K562 (cell line): ENCODE measurements at regions not wholly inside any gene's neighbourhood (a gene's known extent, or its start where the extent isn't known, plus 50 kb on each side); places are given as distances from the start of the nearest gene placed in this dataset.

Experiments used
- BRF2 ChIP-seq: IDR thresholded peaks from 3 replicates; pipeline ENCODE4 v1.6.1; 2011; ENCODE audit warnings: borderline replicate concordance, mild to moderate bottlenecking; ENCODE audit not compliant: insufficient read length, insufficient read depth
- CBX5 ChIP-seq: IDR thresholded peaks from 2 replicates; pipeline ENCODE4 v1.6.1; 2014; ENCODE audit warnings: low read depth, borderline replicate concordance
- CEBPB ChIP-seq: fragments of 450-650 bp; IDR thresholded peaks from 2 replicates; pipeline ENCODE4 v1.6.1; 2016; ENCODE audit warnings: missing genetic modification characterization, missing compliant biosample characterization
- CREBBP ChIP-seq: IDR thresholded peaks from one replicate; pipeline ENCODE4 v1.6.1; 2012; ENCODE audit warnings: low read depth, mild to moderate bottlenecking, control low read depth, inconsistent platforms, low read length
- CTCF ChIP-seq, 3 experiments: IDR thresholded peaks in 2 of 3; conservative IDR thresholded peaks in 1 of 3; 2 replicates each; pipeline ENCODE4 v1.5.1; 2011 to 2012; ENCODE audit warnings: low read length in 3 of 3, mild to moderate bottlenecking in 3 of 3, control low read depth in 2 of 3, improper control_type of control experiment in 1 of 3, inconsistent platforms in 1 of 3, low read depth in 1 of 3, mixed read lengths in 1 of 3, moderate library complexity in 1 of 3; ENCODE audit not compliant: insufficient read depth in 2 of 3
- E2F4 ChIP-seq: sonication (generic); formaldehyde crosslinking; IDR thresholded peaks from 2 replicates; pipeline ENCODE4 v1.8.0; 2022; ENCODE audit warnings: mild to moderate bottlenecking, low read depth, missing genetic modification reagents
- EP300 ChIP-seq: IDR thresholded peaks from 2 replicates; pipeline ENCODE4 v1.6.1; 2012; ENCODE audit warnings: low read length, improper control_type of control experiment
- FOXJ3 ChIP-seq: sonication (generic); formaldehyde crosslinking; IDR thresholded peaks from 2 replicates; pipeline ENCODE4 v1.4.0; 2020; ENCODE audit warnings: mild to moderate bottlenecking, missing genetic modification reagents
- KLF10 ChIP-seq: fragments of 250-450 bp; sonication (Bioruptor Pico); IDR thresholded peaks from 2 replicates; pipeline ENCODE4 v1.6.1; 2021; ENCODE audit warnings: matching md5 sums
- MAX ChIP-seq: sonication (generic); formaldehyde crosslinking; IDR thresholded peaks from 2 replicates; pipeline ENCODE4 v1.9.0; 2022; ENCODE audit warnings: mild to moderate bottlenecking, missing genetic modification reagents
- POLR2AphosphoS5 ChIP-seq: IDR thresholded peaks from 2 replicates; pipeline ENCODE4 v1.6.1; 2011; ENCODE audit warnings: mild to moderate bottlenecking, low read depth, low read length, moderate library complexity; ENCODE audit not compliant: control insufficient read depth, insufficient read depth
- THRAP3 ChIP-seq: fragments of 450-650 bp; IDR thresholded peaks from 2 replicates; pipeline ENCODE4 v1.6.1; 2016; ENCODE audit warnings: mild to moderate bottlenecking, inconsistent platforms, borderline replicate concordance
- ZBTB33 ChIP-seq: sonication (generic); formaldehyde crosslinking; IDR thresholded peaks from 2 replicates; pipeline ENCODE4 v1.8.1; 2023; ENCODE audit warnings: mild to moderate bottlenecking, missing genetic modification reagents
- ZBTB34 ChIP-seq: fragments of 250-450 bp; sonication (Bioruptor Pico); IDR thresholded peaks from 2 replicates; pipeline ENCODE4 v1.8.0; 2021; ENCODE audit warnings: mild to moderate bottlenecking, moderate library complexity

GRCh38 chr2:211086049-211086448 lies 529.6 kb downstream of the CPS1 start:
- TF ChIP-seq ZBTB34 (CRISPR knock-in tag) (no peak), CTCF (IDR thresholded peaks at IDR 0.05 in 2 of 3, conservative IDR thresholded peaks at IDR 0.05 in 1 of 3; ENCODE audit: insufficient read depth in 2 of 3, low read depth in 1 of 3, low read length in 3 of 3) (no peak), FOXJ3 (CRISPR knock-in tag) (no peak), EP300 (no peak), THRAP3 (no peak), POLR2AphosphoS5 (no peak), ZBTB33 (CRISPR knock-in tag) (no peak), CBX5 (no peak), KLF10 (CRISPR knock-in tag) (no peak), E2F4 (no peak), BRF2 (no peak), CEBPB (tag) (no peak), MAX (no peak), CREBBP (no peak)
